Thyroid gland (tissue), 4 donors: ENCODE measurements at regions not wholly inside any gene's neighbourhood (a gene's known extent, or its start where the extent isn't known, plus 50 kb on each side); places are given as distances from the start of the nearest gene placed in this dataset.

Experiments
- DNase-seq, 2 donors: peaks; one replicate each; pipeline ENCODE4 v3.0.0-alpha.2; 2019
- H3K27ac ChIP-seq, 3 donors: fragments of 200-600 bp; sonication (generic); 1 replicate in 2 of 3; 2 replicates in 1 of 3; pipeline ENCODE4 v1.5.1; 2016 to 2019; ENCODE audit warnings: mild to moderate bottlenecking in 1 of 3, moderate library complexity in 1 of 3
- H3K27me3 ChIP-seq: fragments of 200-600 bp; sonication (generic); one replicate; pipeline ENCODE4 v1.5.1; 2019
- H3K36me3 ChIP-seq, 2 donors: fragments of 200-600 bp; sonication (generic); one replicate each; pipeline ENCODE4 v1.5.1; 2016 to 2019
- H3K4me1 ChIP-seq, 2 donors: fragments of 200-600 bp; sonication (generic); one replicate each; pipeline ENCODE4 v1.5.1; 2017 to 2019
- H3K4me3 ChIP-seq, 3 donors: fragments of 200-600 bp; sonication (generic); replicated peaks in 1 of 3; 1 replicate in 2 of 3; 2 replicates in 1 of 3; pipeline ENCODE4 v1.5.1; 2016; ENCODE audit warnings: mild to moderate bottlenecking in 1 of 3
- H3K9me3 ChIP-seq: fragments of 200-600 bp; sonication (generic); one replicate; pipeline ENCODE4 v1.5.1; 2017
- CTCF ChIP-seq, 6 experiments: fragments of 200-600 bp in 3 of 6; fragments of 450-650 bp in 3 of 6; sonication (generic) in 3 of 6; IDR thresholded peaks; one replicate each; pipeline ENCODE4 v1.5.1; 2016 to 2019; ENCODE audit warnings: antibody characterized with exemption in 6 of 6, mild to moderate bottlenecking in 2 of 6, inconsistent platforms in 1 of 6, moderate library complexity in 1 of 6
- POLR2A ChIP-seq, 2 donors: fragments of 450-650 bp; IDR thresholded peaks; one replicate each; pipeline ENCODE4 v1.6.1; 2017; ENCODE audit warnings: antibody characterized with exemption in 2 of 2, mild to moderate bottlenecking in 2 of 2, moderate library complexity in 1 of 2
- WGBS, 2 donors: methylation state at CpG; one replicate each; pipeline ENCODE4 v1.1.5; 2017; 5-methylcytosine and 5-hydroxymethylcytosine counted together
- intact Hi-C: fragments of 100-400 bp; cut with DNase I; formaldehyde crosslinking; loops from one replicate; pipeline ENCODE4 v1.15.1; 2023

GRCh38 chr3:83302091-83302490 lies 1540.6 kb upstream of the GBE1 start:
- intact Hi-C loops, result no loop called here
- TF ChIP-seq CTCF (IDR thresholded peaks at IDR 0.05) (no peak), POLR2A (IDR thresholded peaks at IDR 0.05) (no peak)
- DNase-seq, result no peak

GRCh38 chr3:83317605-83318004 lies 1556.2 kb upstream of the GBE1 start:
- no peak overlapping the region for H3K27ac ChIP-seq
- no peaks in the 10 kb centered on the region for H3K9me3 ChIP-seq
- no peak overlapping the region for H3K4me3 ChIP-seq
- WGBS, 2 donors, result 77% methylated on average over 3 of the region's 3 CpGs
- no peaks in the 10 kb centered on the region for H3K4me1 ChIP-seq
- intact Hi-C loops, result no loop called here
- no peaks in the 10 kb centered on the region for H3K36me3 ChIP-seq
- H3K27me3 ChIP-seq, result no peaks in the 10 kb centered on the region
- no peak for DNase-seq
- TF ChIP-seq CTCF (IDR thresholded peaks at IDR 0.05), result no peak
- TF ChIP-seq POLR2A (IDR thresholded peaks at IDR 0.05), result no peak

More at GRCh38 chr3:83302091-83302490, 1540.6 kb upstream of the GBE1 start:
- no peaks in the 10 kb centered on the region for H3K27me3 ChIP-seq
- H3K4me3 ChIP-seq, result no peak overlapping the region
- H3K4me1 ChIP-seq, result no peaks in the 10 kb centered on the region
- H3K27ac ChIP-seq, result no peak overlapping the region
- no peaks in the 10 kb centered on the region for H3K9me3 ChIP-seq
- H3K36me3 ChIP-seq, result no peaks in the 10 kb centered on the region

GRCh38 chr3:83320726-83321125 lies 1559.3 kb upstream of the GBE1 start:
- Histone ChIP-seq H3K27ac (no peak overlapping the region), H3K4me3 (no peak overlapping the region), H3K4me1 (no peaks in the 10 kb centered on the region), H3K9me3 (no peaks in the 10 kb centered on the region), H3K27me3 (no peaks in the 10 kb centered on the region), H3K36me3 (no peaks in the 10 kb centered on the region)
- intact Hi-C loops, result no loop called here
- TF ChIP-seq POLR2A (IDR thresholded peaks at IDR 0.05), result no peak
- no peak for TF ChIP-seq CTCF (IDR thresholded peaks at IDR 0.05)
- DNase-seq, result no peak

- Histone ChIP-seq H3K4me1 (no peaks in the 10 kb centered on the region), H3K27ac (no peak overlapping the region), H3K9me3 (no peaks in the 10 kb centered on the region), H3K36me3 (no peaks in the 10 kb centered on the region), H3K4me3 (no peak overlapping the region), H3K27me3 (no peaks in the 10 kb centered on the region)
- intact Hi-C loops, result no loop called here
- DNase-seq, result no peak
- 87 to 90% methylated on average over 1 of the region's 1 CpG for WGBS, 2 donors
- TF ChIP-seq POLR2A (IDR thresholded peaks at IDR 0.05) (no peak), CTCF (IDR thresholded peaks at IDR 0.05) (no peak)
Observed at GRCh38 chr3:83321457-83321856, 1560.0 kb upstream of the GBE1 start.

DNA sequence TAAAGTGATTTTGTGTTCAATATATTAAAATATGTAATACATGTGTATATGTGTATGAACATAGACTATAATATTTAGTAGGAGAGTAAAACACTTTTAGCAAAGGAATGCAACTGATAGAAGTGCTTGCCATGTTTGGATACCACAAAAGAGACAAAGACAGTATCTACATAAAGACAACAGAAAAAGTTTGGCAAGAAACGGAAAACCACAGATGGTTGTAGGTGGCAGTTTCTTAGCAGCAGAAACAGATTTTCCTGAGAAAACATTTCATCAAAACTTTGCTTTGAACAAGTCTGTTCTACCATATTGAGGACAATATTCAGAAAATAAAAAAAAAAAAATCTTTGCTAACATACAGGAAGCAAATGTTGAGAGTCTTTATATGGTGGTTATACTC lies 1560.4 kb upstream of the GBE1 start:
- H3K27ac ChIP-seq, result no peak overlapping the region
- no peaks in the 10 kb centered on the region for H3K27me3 ChIP-seq
- 88% methylated on average over 1 of the region's 1 CpG for WGBS, 2 donors
- no peak for DNase-seq
- no peaks in the 10 kb centered on the region for H3K9me3 ChIP-seq
- TF ChIP-seq POLR2A (IDR thresholded peaks at IDR 0.05), result no peak
- TF ChIP-seq CTCF (IDR thresholded peaks at IDR 0.05), result no peak
- H3K36me3 ChIP-seq, result no peaks in the 10 kb centered on the region
- intact Hi-C loops, result no loop called here
- no peak overlapping the region for H3K4me3 ChIP-seq
- H3K4me1 ChIP-seq, result no peaks in the 10 kb centered on the region
